ENCODE measurements at regions not wholly inside any gene's neighbourhood (a gene's known extent, or its start where the extent isn't known, plus 50 kb on each side); places are given as distances from the start of the nearest gene placed in this dataset.

DNA sequence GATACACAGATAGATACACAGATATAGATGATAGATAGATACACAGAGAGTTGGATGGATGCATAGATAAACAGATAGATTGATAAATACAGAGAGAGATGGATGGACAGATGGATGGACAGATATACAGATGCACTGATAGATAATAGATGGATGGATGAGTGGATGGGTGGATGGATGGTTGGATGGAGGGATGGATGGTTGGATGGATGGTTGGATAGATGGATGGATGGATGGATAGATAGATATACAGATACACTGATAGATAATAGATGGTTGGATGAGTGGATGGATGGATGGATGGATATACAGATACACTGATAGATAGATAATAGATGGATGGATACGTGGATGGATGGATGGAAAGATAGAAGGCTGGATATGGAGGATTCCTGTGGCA, 290.0 kb upstream of the SHH start:
- DNase-seq, result no peak

DNA sequence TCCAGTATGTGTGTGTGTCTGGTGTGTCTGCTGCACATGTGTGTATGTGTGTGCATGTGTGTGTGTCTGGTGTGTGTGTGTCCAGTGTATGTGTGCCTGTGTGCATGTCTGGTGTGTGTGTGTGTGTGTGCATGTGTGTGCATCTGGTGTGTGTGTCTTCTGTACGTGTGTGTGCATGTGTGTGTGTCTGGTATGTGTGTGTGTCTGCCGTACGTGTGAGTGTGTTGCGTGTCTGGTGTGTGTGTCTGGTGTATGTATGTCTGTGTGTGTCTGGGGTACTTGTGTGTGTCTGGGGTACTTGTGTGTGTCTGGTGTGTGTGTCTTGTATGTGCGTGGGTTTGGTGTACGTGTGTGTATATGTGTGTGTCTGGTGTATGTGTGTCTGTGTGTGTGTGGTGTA, 289.1 kb upstream of the SHH start:
- no peak for DNase-seq

DNA sequence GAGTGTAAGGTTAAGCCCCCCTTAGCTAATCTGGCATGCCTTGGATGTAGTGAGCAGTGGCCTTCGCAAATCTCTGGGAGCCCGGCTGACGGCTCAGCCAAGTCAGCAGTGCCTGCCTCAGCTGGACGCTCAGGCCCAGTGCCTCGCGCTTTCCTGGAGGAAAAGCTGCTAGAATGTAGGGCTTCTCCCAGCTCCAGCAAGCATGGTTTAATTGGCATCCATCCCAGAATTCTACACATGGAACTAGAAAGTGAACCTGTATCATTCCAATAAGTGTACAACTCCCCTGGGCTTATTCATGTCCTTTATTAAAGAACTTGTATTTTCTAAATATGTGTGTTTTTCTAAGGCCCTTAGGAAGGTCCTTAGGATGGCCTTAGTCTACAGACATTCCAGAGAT, 287.8 kb upstream of the SHH start:
- peak; percentile 4 for DNase-seq

DNA sequence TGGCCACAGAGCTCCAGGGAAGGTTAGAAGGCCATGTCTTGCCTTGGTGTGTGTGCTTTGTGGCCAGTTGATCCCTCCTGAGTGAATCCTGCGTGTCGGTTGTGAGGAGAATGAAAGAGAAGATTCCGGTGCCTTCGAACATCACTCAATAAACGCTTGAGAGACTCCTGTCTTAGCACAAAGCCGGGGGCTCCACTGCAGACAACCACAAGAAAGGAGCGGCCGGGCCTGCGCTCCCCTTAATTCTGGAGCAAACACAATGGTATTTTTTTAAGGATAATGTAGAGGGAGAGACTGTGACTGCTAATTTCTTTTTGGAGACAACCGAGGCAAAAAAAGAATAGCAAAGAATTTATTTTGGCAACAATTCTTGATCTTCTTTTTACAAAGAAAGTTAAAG, 286.8 kb upstream of the SHH start:
- DNase-seq, result no peak

DNA sequence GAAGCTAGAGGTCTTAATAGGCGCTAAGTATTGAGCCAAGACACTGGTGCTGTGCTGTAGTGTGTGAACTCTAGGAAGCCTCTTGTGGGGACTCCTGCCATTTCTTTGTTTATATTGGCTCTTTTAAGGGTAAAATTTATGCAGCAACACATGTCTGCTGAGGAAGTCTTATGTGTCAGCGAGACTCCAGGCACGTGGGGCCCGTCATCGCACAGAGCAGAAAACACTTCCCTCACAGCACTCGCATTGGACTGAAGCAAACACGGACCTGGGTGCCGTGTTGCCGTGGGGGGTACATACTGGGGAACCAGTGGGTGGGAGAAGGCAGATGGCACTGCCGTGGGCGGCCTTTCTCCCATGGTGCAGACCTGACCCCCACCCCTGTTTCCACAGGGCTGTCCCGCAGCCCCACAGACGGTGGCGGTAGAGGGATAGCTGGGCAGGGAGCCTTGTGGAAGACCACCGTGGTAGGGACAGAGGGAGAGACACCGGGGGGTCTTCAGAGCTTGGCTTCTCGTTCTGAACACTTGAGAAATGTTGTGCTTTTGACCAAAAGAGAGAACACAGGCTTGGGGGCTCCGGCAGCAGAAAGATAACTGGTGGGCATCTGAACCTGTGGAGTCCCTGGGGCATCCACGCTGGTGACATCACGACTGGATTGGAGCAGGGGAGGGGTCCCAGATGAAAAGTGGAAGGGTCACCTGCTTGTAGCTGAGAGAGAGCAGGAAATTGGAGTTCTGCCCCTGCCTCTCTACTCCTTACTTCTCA, 284.7 kb upstream of the SHH start:
- DNase-seq, result no peak

DNA sequence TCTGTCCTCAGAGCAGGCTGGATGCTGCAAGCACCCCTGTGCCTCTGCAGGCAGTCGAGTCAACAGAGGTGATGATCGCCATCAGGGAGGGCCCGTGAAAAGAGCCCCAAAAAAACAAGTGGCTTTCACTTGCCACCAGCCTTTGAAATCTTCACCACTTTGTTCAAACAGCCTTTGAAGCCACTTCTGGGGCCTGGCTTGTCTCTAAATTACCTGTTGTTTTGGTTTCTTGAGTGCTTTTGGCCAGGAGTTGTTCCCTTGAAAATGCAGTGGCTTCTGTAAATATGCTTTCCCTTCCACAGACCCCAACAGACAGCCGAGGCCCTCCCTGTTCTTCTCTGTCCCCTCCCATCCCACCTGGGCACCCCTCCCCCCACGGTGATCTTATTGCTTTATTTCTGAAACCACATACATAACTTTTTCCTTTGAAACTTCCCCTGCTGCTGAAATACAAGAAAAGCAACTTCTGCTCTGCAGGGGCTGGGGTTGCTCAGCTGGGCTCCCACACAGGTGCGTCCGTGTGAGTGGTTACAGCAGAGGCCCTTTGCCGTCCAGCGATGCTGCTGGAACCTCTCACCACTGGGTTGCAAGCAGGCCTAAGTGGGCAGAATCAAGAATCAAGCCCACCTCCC, 283.8 kb upstream of the SHH start:
- no peak for DNase-seq

DNA sequence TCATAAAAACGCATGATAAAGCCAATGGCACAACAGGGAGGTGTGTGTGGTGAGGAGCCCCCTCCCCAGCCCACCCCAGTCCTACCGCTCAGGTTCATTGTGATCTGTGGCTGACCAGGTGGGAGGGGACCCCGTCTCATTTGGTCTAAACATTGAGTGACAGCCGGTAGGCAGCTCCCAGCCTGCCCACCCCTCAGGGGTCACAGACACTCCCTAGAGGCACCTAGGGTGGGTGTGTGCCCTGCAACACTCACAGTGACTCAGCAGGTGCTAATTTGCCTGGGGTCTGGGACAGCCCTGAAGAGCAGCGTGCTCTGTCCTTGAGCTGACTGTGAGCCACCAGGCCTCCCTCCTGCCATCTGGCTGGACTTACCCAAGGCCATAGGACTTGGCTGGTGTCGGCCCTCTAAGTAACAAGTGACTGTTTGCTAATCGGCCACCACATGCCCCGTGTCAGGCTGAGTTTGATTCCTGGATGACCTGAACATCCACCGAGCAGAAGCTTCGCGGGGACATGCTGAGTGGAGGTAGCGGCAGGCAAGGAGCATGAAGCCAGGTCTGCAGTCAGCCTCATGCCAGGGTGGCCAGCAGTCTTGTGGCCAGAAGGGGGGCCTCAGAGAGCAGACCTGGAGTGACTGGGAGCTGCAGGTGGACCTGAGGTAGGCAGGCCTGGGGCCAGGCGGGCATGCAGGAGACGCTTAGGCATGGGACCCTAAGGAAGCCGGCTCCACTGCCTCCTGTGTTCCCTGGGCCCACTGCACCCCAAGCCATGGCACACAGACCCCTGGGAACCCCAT, 282.3 kb upstream of the SHH start:
- no peak for DNase-seq

DNA sequence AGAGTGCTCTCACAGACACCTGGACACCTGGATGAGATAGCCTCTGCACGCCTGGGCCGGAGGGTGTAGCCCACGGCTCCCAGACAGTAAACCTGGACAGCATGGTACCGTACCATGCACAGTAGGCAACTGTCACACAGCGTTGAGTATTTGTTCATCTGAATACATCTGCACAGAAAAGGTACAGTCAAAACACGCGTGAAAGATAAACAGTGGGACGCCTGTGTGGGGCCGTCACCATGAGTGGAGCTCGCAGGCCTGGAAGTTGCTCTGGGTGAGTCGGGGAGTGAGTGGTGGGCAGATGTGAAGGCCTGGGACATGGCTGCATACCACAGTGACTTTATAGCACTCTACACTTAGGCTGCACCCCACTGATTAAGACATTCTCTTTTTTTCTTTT, 280.0 kb upstream of the SHH start:
- no peak for DNase-seq

DNA sequence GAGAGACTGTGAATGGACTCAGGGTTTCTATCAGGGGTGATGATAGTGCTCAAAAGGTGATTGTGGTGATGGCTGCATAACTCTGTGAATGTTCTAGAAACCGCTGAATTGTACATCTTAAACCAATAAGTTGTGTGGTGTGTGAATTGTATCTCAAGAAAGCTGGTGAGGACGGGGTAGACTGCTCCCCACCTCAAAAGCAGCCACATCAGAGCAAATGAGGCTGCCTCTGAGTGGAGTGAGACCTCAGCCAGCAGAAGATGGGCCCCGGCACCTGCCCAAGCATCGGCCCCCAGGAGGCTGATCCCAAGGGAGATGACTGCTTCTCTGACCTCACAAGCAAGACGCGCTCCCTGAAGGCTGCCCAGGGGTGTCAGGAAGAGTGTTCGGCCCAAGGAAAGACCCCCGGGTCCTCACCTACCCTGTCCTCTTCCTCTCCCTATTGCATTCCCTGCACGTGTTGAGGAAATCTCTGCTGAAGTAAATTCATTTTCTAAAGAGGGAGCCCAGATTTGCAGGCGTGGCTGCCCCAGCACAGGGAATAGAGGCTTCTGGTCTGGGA, 279.3 kb upstream of the SHH start:
- DNase-seq, result no peak

DNA sequence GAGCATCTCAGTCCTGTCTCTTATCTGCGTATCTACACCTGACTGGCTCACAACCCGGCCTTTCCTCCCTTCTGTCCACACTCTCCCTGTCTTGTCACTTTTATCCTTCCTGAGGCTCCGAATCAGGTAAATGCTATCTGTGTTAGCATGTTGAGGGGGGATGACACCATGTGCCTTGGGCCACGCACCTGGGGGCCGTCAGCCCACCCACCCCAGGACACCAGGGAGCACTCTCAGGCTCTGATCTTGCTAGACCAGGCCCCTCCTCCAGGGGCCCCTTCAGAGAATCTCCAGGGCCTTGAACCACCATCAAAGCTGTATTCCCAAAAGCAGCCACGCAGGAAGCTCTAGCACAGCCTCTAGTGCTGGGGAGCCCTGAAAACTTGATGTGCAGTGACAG, 278.7 kb upstream of the SHH start:
- no peak for DNase-seq

DNA sequence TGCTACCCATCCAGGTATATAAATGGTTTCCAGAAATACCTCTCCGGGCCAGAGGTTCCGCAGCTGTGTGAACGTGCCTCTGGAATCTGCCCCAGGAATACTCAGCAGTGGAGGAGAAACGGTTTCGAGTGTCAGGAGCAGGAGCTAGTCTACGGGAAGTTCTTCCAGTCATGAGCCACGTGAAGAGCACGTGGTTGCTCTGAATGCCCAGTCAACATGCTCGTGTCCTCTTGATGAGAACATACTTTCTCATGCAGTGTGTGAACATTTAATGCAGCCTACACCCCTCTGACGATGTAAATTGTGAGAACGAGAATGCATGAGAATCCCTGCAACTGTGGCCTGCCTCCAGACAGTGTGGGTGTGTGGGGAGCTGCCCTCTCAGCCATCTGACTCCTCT, 277.0 kb upstream of the SHH start:
- no peak for DNase-seq

DNA sequence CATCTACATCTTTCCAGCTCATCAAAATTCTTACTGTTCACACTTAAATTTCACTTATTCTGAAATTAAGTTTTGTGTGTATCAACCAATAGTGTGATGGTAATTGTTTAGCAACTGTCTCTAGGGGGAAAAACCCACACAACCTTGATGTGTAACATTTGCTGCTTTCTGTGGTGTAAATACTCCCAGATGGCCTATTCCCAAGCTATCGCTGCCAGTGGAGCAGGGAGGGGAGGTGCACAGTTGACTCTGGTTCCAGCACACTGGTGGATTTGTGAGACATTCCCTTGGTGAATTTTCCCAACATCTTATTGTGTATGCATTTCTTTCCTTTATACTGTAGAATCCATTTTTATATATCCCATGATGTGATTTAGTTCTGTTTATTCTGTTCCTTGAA, 275.9 kb upstream of the SHH start:
- DNase-seq, result no peak

DNA sequence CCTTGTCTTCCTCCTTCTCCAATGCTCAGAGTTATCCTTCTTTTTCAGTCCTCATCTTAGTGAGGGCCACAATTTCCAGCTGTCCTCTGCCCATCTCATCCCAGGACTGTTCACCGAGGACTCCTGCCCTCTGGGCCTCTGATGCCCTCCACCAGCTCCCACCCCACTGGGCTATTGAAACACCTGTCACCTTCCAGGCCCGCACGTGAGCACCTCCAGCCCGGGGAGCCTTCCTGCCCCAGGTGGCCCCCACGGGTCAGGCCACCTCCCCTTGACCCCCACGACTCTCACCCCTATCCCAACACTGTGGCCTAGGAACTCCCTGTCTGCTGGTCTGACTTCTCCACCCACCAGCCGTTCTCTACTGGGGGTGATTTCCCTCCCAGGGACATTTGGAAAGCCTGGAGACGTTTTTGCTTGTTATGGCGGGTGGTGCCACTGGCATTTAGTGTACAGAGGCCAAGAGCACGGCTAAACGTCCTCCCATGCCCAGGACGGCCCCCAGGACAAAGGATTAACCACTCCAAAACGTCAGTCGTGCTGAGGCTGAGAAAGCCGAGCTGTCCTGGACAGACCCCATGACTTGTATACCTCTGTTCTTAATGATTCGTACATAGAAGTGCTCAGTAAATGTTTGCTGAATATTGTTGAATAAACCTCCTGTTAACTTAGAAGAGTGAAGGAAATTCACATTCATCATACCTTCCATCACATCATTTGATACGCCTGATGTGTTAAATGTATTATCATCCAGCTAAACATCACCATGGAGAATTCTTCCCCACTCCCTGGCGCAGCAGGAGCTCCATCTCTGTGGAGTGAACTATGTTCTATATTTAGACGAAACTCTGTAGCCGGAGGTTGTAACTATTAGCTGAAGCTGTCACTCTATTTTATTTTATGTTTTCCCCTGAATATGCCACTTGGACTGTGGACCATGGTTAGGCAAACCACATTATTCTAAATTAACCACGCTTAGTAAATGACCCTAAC, 270.1 kb upstream of the SHH start:
- no peak for DNase-seq

DNA sequence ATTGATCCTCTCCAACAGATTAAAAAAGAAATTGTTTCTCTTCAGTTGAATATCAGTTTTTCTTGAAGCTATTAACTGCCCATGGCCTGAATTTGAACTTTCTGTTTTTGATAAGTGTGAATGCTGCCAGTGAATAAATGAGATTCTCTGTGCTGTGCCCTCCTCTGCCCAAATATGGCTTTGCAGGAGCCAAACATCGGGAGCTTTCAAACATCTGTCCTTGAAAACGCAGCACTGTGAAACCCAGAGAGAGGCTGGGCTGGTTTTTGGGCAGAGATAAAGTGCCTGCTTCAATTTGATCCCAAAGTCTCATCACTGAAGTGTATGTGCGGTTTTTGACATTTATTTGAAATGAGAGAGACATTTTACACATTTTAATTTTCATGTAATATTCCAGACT, 268.3 kb upstream of the SHH start:
- no peak for DNase-seq

DNA sequence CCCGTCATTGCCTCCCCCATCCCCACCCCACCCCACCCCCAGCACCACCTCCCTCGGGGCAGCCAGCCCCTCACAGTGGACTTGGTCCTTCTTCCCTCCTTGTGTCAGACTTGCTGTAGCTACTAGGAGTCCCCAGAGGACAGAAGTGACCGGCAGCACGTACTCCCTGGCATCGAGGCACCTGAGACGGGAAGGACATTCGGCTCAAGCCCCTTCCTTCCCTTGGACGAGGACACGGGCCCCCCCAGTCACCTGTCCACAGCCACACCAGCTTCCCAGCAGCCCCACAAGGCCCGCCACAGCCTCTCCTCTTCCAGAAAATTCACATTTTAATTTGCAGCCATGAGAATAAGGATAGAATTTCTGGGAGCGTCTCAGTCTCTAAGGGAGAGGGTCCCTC, 267.8 kb upstream of the SHH start:
- DNase-seq, result no peak

DNA sequence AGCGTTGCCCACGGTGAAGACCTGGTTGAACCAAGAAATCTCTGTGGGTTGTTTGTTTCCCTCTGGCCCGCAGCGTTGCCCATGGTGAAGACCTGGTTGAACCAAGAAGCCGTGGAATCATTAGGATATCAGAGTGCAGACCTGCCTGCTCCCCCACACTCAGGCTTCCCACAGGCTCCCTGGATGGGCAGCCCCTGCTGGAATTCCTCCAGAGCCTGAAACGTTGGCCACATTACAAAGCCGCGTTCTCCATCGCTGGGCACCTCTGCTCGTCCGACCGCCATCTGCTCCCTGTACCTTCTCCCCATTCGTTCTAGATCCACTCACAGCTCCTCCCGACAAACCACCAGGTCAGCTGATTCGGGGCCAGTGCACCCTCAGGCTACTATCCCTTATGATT, 266.9 kb upstream of the SHH start:
- no peak for DNase-seq

DNA sequence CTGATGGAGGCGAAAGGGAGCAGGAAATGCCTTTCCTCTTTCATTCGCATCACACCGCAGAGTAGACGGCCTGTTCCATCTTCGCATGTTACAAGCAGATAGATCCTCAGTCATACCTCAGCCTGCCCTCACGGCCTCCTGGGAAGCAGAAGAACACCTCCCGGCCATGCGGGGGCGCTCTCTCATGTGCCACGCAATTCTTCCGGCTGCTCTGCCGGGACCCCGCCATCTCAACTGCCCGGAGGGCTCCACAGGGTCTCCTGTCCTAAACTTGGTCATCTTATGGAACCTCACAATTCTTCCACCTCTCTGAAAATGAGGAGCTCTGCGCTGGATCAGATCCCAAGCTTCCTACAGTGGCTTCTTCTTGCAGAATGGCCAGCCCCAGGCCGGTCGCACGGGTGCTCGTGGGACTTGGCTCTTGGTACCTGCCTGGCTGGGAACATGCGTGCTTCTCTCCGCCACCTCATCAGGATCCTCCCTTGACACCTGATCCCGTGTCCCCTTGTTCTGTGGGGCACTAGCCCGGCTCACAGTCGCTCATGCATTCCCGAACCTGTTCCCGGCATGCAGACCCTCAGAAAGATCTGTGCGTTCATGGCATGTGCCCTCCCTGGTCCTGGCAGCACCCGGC, 262.8 kb upstream of the SHH start:
- no peak for DNase-seq

DNA sequence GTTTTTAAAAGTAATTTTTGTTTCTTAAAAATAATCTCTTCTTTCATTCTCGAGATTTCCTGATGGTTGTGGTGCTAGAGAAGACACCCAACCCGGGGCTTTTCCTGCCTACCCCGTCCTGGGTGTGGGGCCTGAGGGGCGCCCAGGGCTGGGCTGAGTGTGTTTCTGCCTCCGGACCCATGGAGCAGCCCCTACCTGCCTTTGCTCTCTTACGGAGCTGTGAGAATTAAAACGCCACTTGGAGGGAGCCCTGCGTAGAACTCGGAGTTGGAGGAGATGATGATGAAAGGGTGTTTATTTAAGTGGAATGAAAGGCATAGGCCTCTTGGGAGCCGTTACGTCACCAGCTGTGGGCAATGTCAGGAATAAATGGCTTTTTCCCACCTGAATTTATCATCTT, 261.8 kb upstream of the SHH start:
- DNase-seq, result no peak

DNA sequence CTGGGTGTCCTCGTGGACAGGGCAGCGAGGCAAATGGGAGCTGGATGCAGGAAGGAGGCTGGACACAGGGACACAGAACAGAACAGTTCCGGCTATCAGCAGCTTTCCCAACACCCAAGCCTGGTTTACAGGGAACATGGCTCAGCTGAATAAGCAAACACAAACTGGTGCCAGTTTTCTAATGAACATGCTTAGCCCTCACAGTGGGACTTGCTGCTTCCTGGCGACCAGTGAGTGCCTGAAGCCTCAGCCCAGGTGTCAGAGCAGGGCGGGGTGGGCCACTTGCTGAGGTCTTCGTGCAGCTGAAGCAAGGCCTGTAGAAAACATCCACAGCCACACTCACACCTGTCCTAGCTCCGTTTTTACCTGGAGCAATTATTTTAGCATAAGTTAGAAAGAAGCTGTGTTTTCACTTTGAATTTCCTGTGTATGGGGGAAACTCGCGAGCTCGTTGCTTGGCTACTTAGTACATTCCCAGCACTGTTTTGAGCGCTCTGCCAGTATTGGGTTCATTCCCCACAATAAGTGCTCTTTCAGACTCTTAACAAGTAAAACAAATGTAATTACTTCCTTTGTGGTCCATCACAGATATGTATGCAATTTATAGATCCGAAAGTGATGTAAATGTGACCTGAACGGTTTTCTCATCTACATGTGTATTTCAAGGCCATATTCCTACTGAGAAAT, 261.2 kb upstream of the SHH start:
- no peak for DNase-seq

DNA sequence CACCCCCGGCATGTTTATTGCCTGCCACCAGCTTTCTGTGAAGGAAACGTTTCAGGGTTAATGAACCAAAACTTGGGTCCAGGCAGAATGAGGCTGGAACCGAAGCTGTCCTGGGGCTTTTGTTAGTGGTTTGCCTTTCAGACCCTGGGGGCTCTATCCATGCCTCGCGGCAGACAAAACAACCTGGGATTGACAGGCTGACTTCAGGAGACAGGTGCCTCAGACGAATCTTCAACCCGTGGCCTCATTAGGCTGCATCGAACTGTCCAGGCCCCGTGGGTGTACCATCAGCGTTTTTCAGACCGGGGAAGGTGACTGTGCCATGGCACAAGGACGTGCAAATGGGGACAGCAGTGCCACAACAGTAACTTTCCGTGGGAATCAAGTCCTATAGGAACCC, 259.3 kb upstream of the SHH start:
- no peak for DNase-seq

All from muscle of arm (tissue), 1 donor.